ENCODE measurements at regions not wholly inside any gene's neighbourhood (a gene's known extent, or its start where the extent isn't known, plus 50 kb on each side); places are given as distances from the start of the nearest gene placed in this dataset.

DNA sequence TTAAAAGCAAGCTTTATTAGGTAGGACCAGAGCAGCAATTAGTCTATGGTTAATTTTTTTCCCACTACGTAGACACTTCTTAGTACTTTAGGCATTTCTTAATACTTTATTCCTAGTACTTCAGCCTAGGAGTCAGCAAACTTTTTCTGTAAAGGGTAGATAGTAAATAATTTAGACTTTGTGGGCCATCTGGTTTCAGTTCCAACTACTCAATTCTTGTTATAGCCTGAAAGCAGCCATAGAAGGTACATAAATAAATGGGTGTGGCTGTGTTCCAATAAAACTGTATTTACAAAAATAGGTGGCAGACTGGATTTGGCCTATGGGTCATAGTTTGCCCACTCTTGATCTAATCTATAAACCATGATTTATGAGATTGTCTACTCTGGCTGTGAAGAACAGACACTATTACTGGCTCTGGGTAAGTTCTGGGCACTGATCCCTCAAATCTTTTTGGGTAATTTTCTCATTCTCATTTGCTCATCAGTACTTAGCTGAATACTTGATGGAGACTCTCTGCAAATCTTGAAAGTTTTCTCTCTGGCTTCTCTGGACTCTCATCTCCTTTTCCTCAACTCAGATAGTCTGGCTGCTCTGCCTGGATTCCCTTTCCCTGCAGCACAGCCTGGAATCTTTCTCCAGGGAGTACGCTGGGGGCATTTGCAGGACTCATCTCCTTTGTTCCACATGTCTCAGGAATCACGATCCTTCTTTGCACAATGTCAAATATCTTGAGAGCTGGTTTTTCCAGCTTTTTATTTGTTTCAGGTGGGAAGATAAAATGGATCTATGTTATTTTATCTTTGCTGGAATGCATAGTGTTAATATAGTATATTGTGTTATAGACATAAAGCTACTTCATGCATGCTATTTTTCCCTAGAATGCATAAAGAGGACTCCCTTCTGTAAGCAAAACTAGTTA, 524.8 kb upstream of the TBL1XR1 start:
- DNase-seq: no peak
- Histone ChIP-seq H3K27ac (ENCODE audit: insufficient read depth, low read length, poor library complexity, severe bottlenecking) (no peak overlapping the region), H3K36me3 (ENCODE audit: control insufficient read depth, insufficient read depth, low read length) (no peaks in the 10 kb centered on the region), H3K4me1 (ENCODE audit: control insufficient read depth, insufficient read depth, low read length, poor library complexity, severe bottlenecking) (peaks cover 3% of the 10 kb centered on the region), H3K27me3 (replicated peaks; ENCODE audit: control insufficient read depth, insufficient read depth, low read length, poor library complexity, severe bottlenecking) (no peaks in the 10 kb centered on the region), H3K9me3 (ENCODE audit: control insufficient read depth, low read length) (no peaks in the 10 kb centered on the region), H3K4me3 (ENCODE audit: insufficient read depth, low read depth, low read length, poor library complexity, severe bottlenecking) (no peak overlapping the region)

DNA sequence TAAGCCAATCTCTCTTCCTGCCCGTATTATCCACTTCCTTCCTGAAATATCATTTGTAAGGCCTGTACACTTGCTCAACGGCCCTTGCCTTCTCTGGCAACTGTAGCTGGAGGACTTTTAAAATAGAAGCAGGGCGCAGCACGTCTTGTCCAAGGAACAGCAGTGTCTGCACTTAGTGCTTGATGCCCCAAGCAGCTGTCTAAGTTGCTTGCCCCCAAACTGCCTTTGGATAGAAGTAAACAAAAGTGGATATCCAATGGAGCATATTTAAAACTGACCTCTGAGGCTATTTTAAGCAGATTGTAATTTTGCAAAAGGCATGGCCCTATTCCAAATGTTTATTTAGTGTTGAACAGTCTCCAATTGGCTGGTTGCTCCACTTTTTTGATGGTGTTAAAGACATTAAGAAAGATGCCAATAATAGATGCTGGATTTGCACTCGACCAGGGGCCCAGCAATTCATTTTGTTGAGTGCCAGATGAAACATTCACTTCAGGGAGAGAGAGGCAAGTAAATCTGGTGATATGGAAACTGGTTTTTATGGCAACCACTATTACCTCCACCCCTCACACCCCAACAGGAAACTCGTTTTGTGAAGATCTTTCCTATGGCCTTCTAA, 526.8 kb upstream of the TBL1XR1 start:
- H3K4me1 ChIP-seq (ENCODE audit: control insufficient read depth, insufficient read depth, low read length, poor library complexity, severe bottlenecking): peaks cover 3% of the 10 kb centered on the region
- no peaks in the 10 kb centered on the region for H3K36me3 ChIP-seq (ENCODE audit: control insufficient read depth, insufficient read depth, low read length)
- H3K27ac ChIP-seq (ENCODE audit: insufficient read depth, low read length, poor library complexity, severe bottlenecking): no peak overlapping the region
- no peaks in the 10 kb centered on the region for H3K9me3 ChIP-seq (ENCODE audit: control insufficient read depth, low read length)
- no peak overlapping the region for H3K4me3 ChIP-seq (ENCODE audit: insufficient read depth, low read depth, low read length, poor library complexity, severe bottlenecking)
- no peaks in the 10 kb centered on the region for H3K27me3 ChIP-seq (replicated peaks; ENCODE audit: control insufficient read depth, insufficient read depth, low read length, poor library complexity, severe bottlenecking)
- DNase-seq: no peak

- Histone ChIP-seq H3K4me3 (ENCODE audit: insufficient read depth, low read depth, low read length, poor library complexity, severe bottlenecking) (no peak overlapping the region), H3K4me1 (ENCODE audit: control insufficient read depth, insufficient read depth, low read length, poor library complexity, severe bottlenecking) (peaks cover 3% of the 10 kb centered on the region), H3K27me3 (replicated peaks; ENCODE audit: control insufficient read depth, insufficient read depth, low read length, poor library complexity, severe bottlenecking) (no peaks in the 10 kb centered on the region), H3K36me3 (ENCODE audit: control insufficient read depth, insufficient read depth, low read length) (no peaks in the 10 kb centered on the region), H3K9me3 (ENCODE audit: control insufficient read depth, low read length) (no peaks in the 10 kb centered on the region), H3K27ac (ENCODE audit: insufficient read depth, low read length, poor library complexity, severe bottlenecking) (no peak overlapping the region)
- no peak for DNase-seq
Measured at GRCh38 chr3:177725165-177725564, 527.9 kb upstream of the TBL1XR1 start.

DNA sequence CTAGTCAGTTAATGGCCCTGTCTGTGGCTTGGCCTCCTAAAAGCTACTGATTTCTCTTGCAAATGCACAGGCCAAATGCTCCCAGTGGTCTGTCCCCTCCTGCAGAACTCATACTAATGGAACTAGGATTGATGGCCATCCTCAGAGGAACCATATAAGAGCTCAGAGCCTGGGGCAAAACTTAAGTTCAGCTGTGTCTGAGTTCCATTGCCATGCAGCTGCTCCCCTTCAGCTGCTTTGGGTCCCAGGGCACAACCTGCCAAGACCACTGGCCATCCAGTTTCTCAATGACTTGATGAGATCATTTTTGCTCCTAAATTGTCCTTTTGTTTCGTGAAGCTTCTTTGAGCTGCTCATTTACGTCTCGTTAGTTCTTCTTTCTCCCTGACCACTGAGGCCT, 529.5 kb upstream of the TBL1XR1 start:
- no peak for DNase-seq
- Histone ChIP-seq H3K27ac (ENCODE audit: insufficient read depth, low read length, poor library complexity, severe bottlenecking) (no peak overlapping the region), H3K9me3 (ENCODE audit: control insufficient read depth, low read length) (no peaks in the 10 kb centered on the region)

GRCh38 chr3:177729956-177730681, 532.8 kb upstream of the TBL1XR1 start:
- H3K27ac ChIP-seq (ENCODE audit: insufficient read depth, low read length, poor library complexity, severe bottlenecking): no peak overlapping the region

More for the DNA sequence above, 529.5 kb upstream of the TBL1XR1 start:
- Histone ChIP-seq H3K27me3 (replicated peaks; ENCODE audit: control insufficient read depth, insufficient read depth, low read length, poor library complexity, severe bottlenecking) (no peaks in the 10 kb centered on the region), H3K36me3 (ENCODE audit: control insufficient read depth, insufficient read depth, low read length) (no peaks in the 10 kb centered on the region), H3K4me3 (ENCODE audit: insufficient read depth, low read depth, low read length, poor library complexity, severe bottlenecking) (no peak overlapping the region), H3K4me1 (ENCODE audit: control insufficient read depth, insufficient read depth, low read length, poor library complexity, severe bottlenecking) (peaks cover 3% of the 10 kb centered on the region)

DNA sequence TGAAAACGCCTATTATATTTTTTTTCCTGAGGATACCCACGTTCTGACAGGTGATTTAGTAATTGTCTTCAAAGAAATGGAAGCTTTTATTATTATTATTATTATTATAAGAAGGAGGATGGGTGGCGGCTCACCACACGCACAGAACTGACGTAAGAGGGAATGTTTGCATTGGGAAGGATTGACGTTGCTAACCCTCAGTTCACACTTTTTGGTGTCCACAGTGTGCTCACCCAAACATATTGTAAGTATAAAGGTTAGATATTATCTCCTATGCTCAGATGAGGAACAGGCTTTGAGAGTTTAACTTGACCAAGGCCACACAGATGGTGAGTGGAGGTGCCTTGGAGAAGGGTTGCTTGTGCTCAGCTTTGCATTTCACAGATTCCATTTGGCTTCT, 533.5 kb upstream of the TBL1XR1 start:
- Histone ChIP-seq H3K27ac (ENCODE audit: insufficient read depth, low read length, poor library complexity, severe bottlenecking) (no peak overlapping the region), H3K4me1 (ENCODE audit: control insufficient read depth, insufficient read depth, low read length, poor library complexity, severe bottlenecking) (no peaks in the 10 kb centered on the region), H3K36me3 (ENCODE audit: control insufficient read depth, insufficient read depth, low read length) (no peaks in the 10 kb centered on the region), H3K27me3 (replicated peaks; ENCODE audit: control insufficient read depth, insufficient read depth, low read length, poor library complexity, severe bottlenecking) (no peaks in the 10 kb centered on the region), H3K9me3 (ENCODE audit: control insufficient read depth, low read length) (no peaks in the 10 kb centered on the region), H3K4me3 (ENCODE audit: insufficient read depth, low read depth, low read length, poor library complexity, severe bottlenecking) (no peak overlapping the region)
- no peak for DNase-seq

More at GRCh38 chr3:177729956-177730681, 532.8 kb upstream of the TBL1XR1 start:
- Histone ChIP-seq H3K4me1 (ENCODE audit: control insufficient read depth, insufficient read depth, low read length, poor library complexity, severe bottlenecking) (no peaks in the 10 kb centered on the region), H3K36me3 (ENCODE audit: control insufficient read depth, insufficient read depth, low read length) (no peaks in the 10 kb centered on the region), H3K9me3 (ENCODE audit: control insufficient read depth, low read length) (no peaks in the 10 kb centered on the region), H3K4me3 (ENCODE audit: insufficient read depth, low read depth, low read length, poor library complexity, severe bottlenecking) (no peak overlapping the region), H3K27me3 (replicated peaks; ENCODE audit: control insufficient read depth, insufficient read depth, low read length, poor library complexity, severe bottlenecking) (no peaks in the 10 kb centered on the region)
- DNase-seq: no peak

DNA sequence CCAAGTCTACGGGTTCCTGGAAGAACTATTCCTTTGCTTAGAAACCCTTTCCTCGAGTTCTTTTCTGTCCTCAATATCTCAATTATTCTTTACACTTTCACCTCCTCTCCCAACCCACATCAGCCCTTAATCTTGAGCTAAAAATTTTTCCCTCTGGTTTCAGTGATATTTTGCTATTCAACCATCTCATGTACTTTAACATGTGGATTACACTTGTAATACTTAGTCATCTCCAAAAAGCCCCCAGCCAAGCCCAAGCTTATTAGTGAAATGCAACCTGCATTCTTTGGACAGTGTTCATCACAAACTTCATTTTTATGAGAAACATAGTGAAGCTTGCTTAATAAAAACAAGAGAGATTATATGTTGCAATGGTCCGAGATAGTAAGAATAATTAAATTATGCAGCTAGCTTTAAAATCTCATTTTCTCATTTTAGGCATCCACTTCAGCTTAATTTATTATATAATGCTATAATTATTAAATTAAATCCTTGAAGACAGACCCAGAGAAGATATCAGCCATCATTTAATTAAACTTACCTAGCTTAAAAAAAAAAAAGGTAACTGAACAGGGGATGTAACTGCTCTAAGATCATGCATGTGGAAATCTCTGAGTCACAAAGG, 534.5 kb upstream of the TBL1XR1 start:
- Histone ChIP-seq H3K4me1 (ENCODE audit: control insufficient read depth, insufficient read depth, low read length, poor library complexity, severe bottlenecking) (no peaks in the 10 kb centered on the region), H3K27me3 (replicated peaks; ENCODE audit: control insufficient read depth, insufficient read depth, low read length, poor library complexity, severe bottlenecking) (no peaks in the 10 kb centered on the region), H3K36me3 (ENCODE audit: control insufficient read depth, insufficient read depth, low read length) (no peaks in the 10 kb centered on the region), H3K27ac (ENCODE audit: insufficient read depth, low read length, poor library complexity, severe bottlenecking) (no peak overlapping the region), H3K9me3 (ENCODE audit: control insufficient read depth, low read length) (no peaks in the 10 kb centered on the region), H3K4me3 (ENCODE audit: insufficient read depth, low read depth, low read length, poor library complexity, severe bottlenecking) (no peak overlapping the region)
- no peak for DNase-seq

- no peak overlapping the region for H3K4me3 ChIP-seq (ENCODE audit: insufficient read depth, low read depth, low read length, poor library complexity, severe bottlenecking)
- H3K27ac ChIP-seq (ENCODE audit: insufficient read depth, low read length, poor library complexity, severe bottlenecking): no peak overlapping the region
- no peaks in the 10 kb centered on the region for H3K9me3 ChIP-seq (ENCODE audit: control insufficient read depth, low read length)
- DNase-seq: no peak
- H3K4me1 ChIP-seq (ENCODE audit: control insufficient read depth, insufficient read depth, low read length, poor library complexity, severe bottlenecking): no peaks in the 10 kb centered on the region
- H3K27me3 ChIP-seq (replicated peaks; ENCODE audit: control insufficient read depth, insufficient read depth, low read length, poor library complexity, severe bottlenecking): no peaks in the 10 kb centered on the region
- H3K36me3 ChIP-seq (ENCODE audit: control insufficient read depth, insufficient read depth, low read length): no peaks in the 10 kb centered on the region
Measured at GRCh38 chr3:177733233-177733632, 536.0 kb upstream of the TBL1XR1 start.

- H3K27me3 ChIP-seq (replicated peaks; ENCODE audit: control insufficient read depth, insufficient read depth, low read length, poor library complexity, severe bottlenecking): no peaks in the 10 kb centered on the region
- no peaks in the 10 kb centered on the region for H3K36me3 ChIP-seq (ENCODE audit: control insufficient read depth, insufficient read depth, low read length)
- no peaks in the 10 kb centered on the region for H3K9me3 ChIP-seq (ENCODE audit: control insufficient read depth, low read length)
- no peak overlapping the region for H3K27ac ChIP-seq (ENCODE audit: insufficient read depth, low read length, poor library complexity, severe bottlenecking)
- DNase-seq: no peak
- no peak overlapping the region for H3K4me3 ChIP-seq (ENCODE audit: insufficient read depth, low read depth, low read length, poor library complexity, severe bottlenecking)
- H3K4me1 ChIP-seq (ENCODE audit: control insufficient read depth, insufficient read depth, low read length, poor library complexity, severe bottlenecking): no peaks in the 10 kb centered on the region
Measured at GRCh38 chr3:177733936-177734335, 536.7 kb upstream of the TBL1XR1 start.
